ENCODE measurements at regions not wholly inside any gene's neighbourhood (a gene's known extent, or its start where the extent isn't known, plus 50 kb on each side); places are given as distances from the start of the nearest gene placed in this dataset.

GRCh38 chr6:79813143-79813850, 134.1 kb downstream of the ELOVL4 start:
- H3K9me3 ChIP-seq (replicated peaks in 1 of 2; ENCODE audit: control insufficient read depth in 1 of 2, insufficient read depth in 1 of 2, low read length in 2 of 2), result no peaks in the 10 kb centered on the region
- intact Hi-C loops (cut with micrococcal nuclease), result no loop called here
- TF ChIP-seq CTCF (IDR thresholded peaks at IDR 0.05), result no peak

GRCh38 chr6:79812195-79812594, 135.2 kb downstream of the ELOVL4 start:
- H3K36me3 ChIP-seq (replicated peaks in 1 of 2; ENCODE audit: control insufficient read depth in 1 of 2, insufficient read depth in 2 of 2, low read length in 2 of 2), result no peaks in the 10 kb centered on the region
- TF ChIP-seq CTCF (IDR thresholded peaks at IDR 0.05), result no peak
- H3K36me3 Mint-ChIP-seq, result no peaks in the 10 kb centered on the region
- no peaks in the 10 kb centered on the region for H3K4me1 Mint-ChIP-seq
- 100% methylated on average over 2 of the region's 8 CpGs for WGBS (ENCODE audit: insufficient coverage)
- H3K27ac Mint-ChIP-seq, result no peak overlapping the region
- no peak overlapping the region for H3K4me3 Mint-ChIP-seq
- no peaks in the 10 kb centered on the region for H3K27me3 ChIP-seq (ENCODE audit: control insufficient read depth in 2 of 2, insufficient read depth in 2 of 2, low read length in 2 of 2)
- peaks cover 0 to 5% (median 5%) of the 10 kb centered on the region in 3 donors for H3K27me3 Mint-ChIP-seq (ENCODE audit: low read depth in 3 of 3)
- DNase-seq, result no peak
- no peaks in the 10 kb centered on the region for H4K20me1 ChIP-seq (ENCODE audit: insufficient read depth, low read length)
- no peaks in the 10 kb centered on the region for H3K79me2 ChIP-seq (ENCODE audit: insufficient read depth, low read length)
- H3K27ac ChIP-seq (ENCODE audit: low read depth in 1 of 2, low read length in 2 of 2), result no peak overlapping the region
- H3K4me3 ChIP-seq (replicated peaks in 1 of 3; ENCODE audit: low read depth in 2 of 3, low read length in 3 of 3), result no peak overlapping the region
- no peaks in the 10 kb centered on the region for H3K9me3 ChIP-seq (replicated peaks in 1 of 2; ENCODE audit: control insufficient read depth in 1 of 2, insufficient read depth in 1 of 2, low read length in 2 of 2)
- no peak overlapping the region for H3K4me2 ChIP-seq (replicated peaks; ENCODE audit: extremely low read depth, low read length, poor library complexity, severe bottlenecking)
- no peaks in the 10 kb centered on the region for H3K4me1 ChIP-seq (ENCODE audit: control insufficient read depth in 1 of 2, insufficient read depth in 2 of 2, low read length in 2 of 2)
- intact Hi-C loops (cut with micrococcal nuclease), result no loop called here
- peaks cover 0 to 5% (median 0%) of the 10 kb centered on the region in 7 donors for H3K9me3 Mint-ChIP-seq
- no peak overlapping the region for H2AFZ ChIP-seq (ENCODE audit: insufficient read depth, low read depth, low read length, poor library complexity, severe bottlenecking)
- no peak overlapping the region for H3K9ac ChIP-seq (ENCODE audit: insufficient read depth, low read length, poor library complexity, severe bottlenecking)

More at GRCh38 chr6:79813143-79813850, 134.1 kb downstream of the ELOVL4 start:
- WGBS (ENCODE audit: insufficient coverage), result no CpG with 5 or more reads among the region's 2 CpGs
- DNase-seq, result no peak
- H3K27me3 Mint-ChIP-seq (ENCODE audit: low read depth in 3 of 3), result peaks cover 0 to 8% (median 5%) of the 10 kb centered on the region in 3 donors
- Histone ChIP-seq H3K4me1 (ENCODE audit: control insufficient read depth in 1 of 2, insufficient read depth in 2 of 2, low read length in 2 of 2) (no peaks in the 10 kb centered on the region), H3K27me3 (ENCODE audit: control insufficient read depth in 2 of 2, insufficient read depth in 2 of 2, low read length in 2 of 2) (no peaks in the 10 kb centered on the region), H3K9ac (ENCODE audit: insufficient read depth, low read length, poor library complexity, severe bottlenecking) (no peak overlapping the region), H3K4me2 (replicated peaks; ENCODE audit: extremely low read depth, low read length, poor library complexity, severe bottlenecking) (no peak overlapping the region), H2AFZ (ENCODE audit: insufficient read depth, low read depth, low read length, poor library complexity, severe bottlenecking) (no peak overlapping the region), H3K27ac (ENCODE audit: low read depth in 1 of 2, low read length in 2 of 2) (no peak overlapping the region), H4K20me1 (ENCODE audit: insufficient read depth, low read length) (no peaks in the 10 kb centered on the region), H3K4me3 (replicated peaks in 1 of 3; ENCODE audit: low read depth in 2 of 3, low read length in 3 of 3) (no peak overlapping the region), H3K79me2 (ENCODE audit: insufficient read depth, low read length) (no peaks in the 10 kb centered on the region), H3K36me3 (replicated peaks in 1 of 2; ENCODE audit: control insufficient read depth in 1 of 2, insufficient read depth in 2 of 2, low read length in 2 of 2) (no peaks in the 10 kb centered on the region)
- no peak overlapping the region for H3K27ac Mint-ChIP-seq
- no peak overlapping the region for H3K4me3 Mint-ChIP-seq
- no peaks in the 10 kb centered on the region for H3K4me1 Mint-ChIP-seq
- H3K9me3 Mint-ChIP-seq, result peaks cover 0 to 8% (median 0%) of the 10 kb centered on the region in 7 donors
- H3K36me3 Mint-ChIP-seq, result no peaks in the 10 kb centered on the region

Data from CD14-positive monocyte (primary cell).